Panc1 (cell line): ENCODE measurements at regions not wholly inside any gene's neighbourhood (a gene's known extent, or its start where the extent isn't known, plus 50 kb on each side); places are given as distances from the start of the nearest gene placed in this dataset.

Source experiments
- ATAC-seq: fragments of 200-7000 bp; cut with Tn5 transposase; 2 replicates; pipeline ENCODE4 v1.9.1; 2020; ENCODE audit warnings: mild to moderate bottlenecking, moderate library complexity
- BruUV-seq: library from RNA; stranded (reverse); fragments of 400-500 nt; replicated peaks from 2 replicates; lab custom pipeline; 2021; lab: Mats Ljungman, UMichigan
- CTCF ChIA-PET: fragments of 300-600 bp; sonication (Branson Sonifier 250); formaldehyde crosslinking; loops from one replicate; lab custom pipeline; 2022; ENCODE audit warnings: antibody characterized with exemption; lab: Charles Lee
- POLR2A ChIA-PET: fragments of 300-600 bp; sonication (Branson Sonifier 250); formaldehyde crosslinking; loops from one replicate; lab custom pipeline; 2022; ENCODE audit warnings: antibody characterized with exemption; lab: Charles Lee
- DNase-seq: peaks from one replicate; pipeline ENCODE4 v3.0.0-alpha.2; 2010; ENCODE audit warnings: low read depth, low spot score
- H3K27ac ChIP-seq: 2 replicates; pipeline ENCODE4 v1.5.1; 2011; ENCODE audit warnings: mild to moderate bottlenecking, low read length, inconsistent platforms
- H3K27me3 ChIP-seq: fragments of 200-500 bp; sonication (Bioruptor generic); 2 replicates; pipeline ENCODE4 v1.6.0; 2014; ENCODE audit warnings: low read length, inconsistent platforms; ENCODE audit not compliant: control insufficient read depth, insufficient read depth
- H3K36me3 ChIP-seq: fragments of 200-500 bp; sonication (Bioruptor generic); 2 replicates; pipeline ENCODE4 v1.5.1; 2014; ENCODE audit warnings: inconsistent platforms, mild to moderate bottlenecking, low read length, moderate library complexity; ENCODE audit not compliant: control insufficient read depth, insufficient read depth
- H3K4me1 ChIP-seq: 2 replicates; pipeline ENCODE4 v1.5.1; 2011; ENCODE audit warnings: inconsistent platforms, mild to moderate bottlenecking, low read length, moderate library complexity; ENCODE audit not compliant: control insufficient read depth, insufficient read depth
- H3K4me3 ChIP-seq, 2 experiments: 2 replicates each; pipeline ENCODE4 v1.5.1; 2011 to 2012; ENCODE audit warnings: low read depth in 2 of 2, low read length in 2 of 2, mild to moderate bottlenecking in 2 of 2, inconsistent platforms in 1 of 2, moderate library complexity in 1 of 2
- H3K9me3 ChIP-seq: fragments of 200-500 bp; sonication (Bioruptor generic); 2 replicates; pipeline ENCODE4 v1.5.1; 2014; ENCODE audit warnings: low read depth, mild to moderate bottlenecking, inconsistent platforms, low read length, moderate library complexity; ENCODE audit not compliant: control insufficient read depth, insufficient read depth
- CTCF ChIP-seq: fragments of 450-650 bp; IDR thresholded peaks from 2 replicates; pipeline ENCODE4 v1.5.1; 2017; ENCODE audit warnings: mild to moderate bottlenecking
- POLR2AphosphoS5 ChIP-seq: IDR thresholded peaks from 2 replicates; pipeline ENCODE4 v1.6.1; 2012; ENCODE audit warnings: mild to moderate bottlenecking, low read depth, low read length, moderate library complexity
- SIN3A ChIP-seq: IDR thresholded peaks from 2 replicates; pipeline ENCODE4 v1.6.1; 2012; ENCODE audit warnings: low read depth, mild to moderate bottlenecking, low read length, moderate library complexity, borderline replicate concordance; ENCODE audit not compliant: insufficient read depth
- TCF7L2 ChIP-seq: IDR thresholded peaks from 2 replicates; pipeline ENCODE4 v1.6.1; 2011; ENCODE audit warnings: mild to moderate bottlenecking, low read depth, low read length, inconsistent platforms
- in situ Hi-C: cut with HindIII; loops from 2 replicates; pipeline ENCODE4 v1.10.0; 2016; ENCODE audit warnings: low sequenced_read_pairs, low pct_unique_long_range_greater_than_20kb
- intact Hi-C: fragments of 100-400 bp; cut with micrococcal nuclease; formaldehyde crosslinking; loops from one replicate; pipeline ENCODE4 v1.10.0; 2022; ENCODE audit not compliant: unreplicated experiment
- TF ChIP-seq, protein P1 (sequence below), 2 experiments: IDR thresholded peaks; 2 replicates each; pipeline ENCODE4 v1.6.1; 2011 to 2012; ENCODE audit warnings: low read depth in 2 of 2, control low read depth in 1 of 2, low read length in 1 of 2, mild to moderate bottlenecking in 1 of 2, moderate library complexity in 1 of 2; ENCODE audit not compliant: insufficient read depth in 1 of 2

- CTCF ChIA-PET = no interaction called here
- no peak for DNase-seq
Measured at GRCh38 chr2:38178556-38179419, 102.8 kb upstream of the CYP1B1 start.

DNA sequence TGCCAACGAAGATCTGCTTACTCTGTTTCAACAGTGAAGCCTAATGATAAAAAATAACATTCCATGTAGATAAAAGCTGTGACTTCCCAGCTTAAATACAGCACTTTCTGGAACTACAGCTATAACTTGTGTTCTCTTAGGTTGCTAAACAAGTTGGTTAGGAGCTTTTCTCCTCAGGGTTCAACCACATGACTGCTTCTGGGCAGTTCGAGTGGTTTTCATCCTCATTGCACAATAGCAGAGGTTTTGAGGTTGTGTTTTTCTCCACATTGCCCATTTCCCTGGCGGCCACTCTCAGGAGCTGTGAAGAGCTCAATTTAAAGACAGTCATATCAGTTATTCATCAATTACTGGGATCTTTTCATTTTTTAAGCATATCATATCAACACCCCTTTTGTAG lies 102.2 kb upstream of the CYP1B1 start:
- ChIA-PET CTCF (no interaction called here), POLR2A (interaction anchor here (0.6 kb wide), 1 partner anchor 279 kb away, joined by 3 read pairs; no protein-coding TSS in a partner anchor)
- H3K27me3 ChIP-seq = no peaks in the 10 kb centered on the region
- H3K9me3 ChIP-seq = no peaks in the 10 kb centered on the region
- TF ChIP-seq POLR2AphosphoS5 (no peak), CTCF (no peak), TCF7L2 (no peak), SIN3A (no peak)
- TF ChIP-seq, protein P1, sequence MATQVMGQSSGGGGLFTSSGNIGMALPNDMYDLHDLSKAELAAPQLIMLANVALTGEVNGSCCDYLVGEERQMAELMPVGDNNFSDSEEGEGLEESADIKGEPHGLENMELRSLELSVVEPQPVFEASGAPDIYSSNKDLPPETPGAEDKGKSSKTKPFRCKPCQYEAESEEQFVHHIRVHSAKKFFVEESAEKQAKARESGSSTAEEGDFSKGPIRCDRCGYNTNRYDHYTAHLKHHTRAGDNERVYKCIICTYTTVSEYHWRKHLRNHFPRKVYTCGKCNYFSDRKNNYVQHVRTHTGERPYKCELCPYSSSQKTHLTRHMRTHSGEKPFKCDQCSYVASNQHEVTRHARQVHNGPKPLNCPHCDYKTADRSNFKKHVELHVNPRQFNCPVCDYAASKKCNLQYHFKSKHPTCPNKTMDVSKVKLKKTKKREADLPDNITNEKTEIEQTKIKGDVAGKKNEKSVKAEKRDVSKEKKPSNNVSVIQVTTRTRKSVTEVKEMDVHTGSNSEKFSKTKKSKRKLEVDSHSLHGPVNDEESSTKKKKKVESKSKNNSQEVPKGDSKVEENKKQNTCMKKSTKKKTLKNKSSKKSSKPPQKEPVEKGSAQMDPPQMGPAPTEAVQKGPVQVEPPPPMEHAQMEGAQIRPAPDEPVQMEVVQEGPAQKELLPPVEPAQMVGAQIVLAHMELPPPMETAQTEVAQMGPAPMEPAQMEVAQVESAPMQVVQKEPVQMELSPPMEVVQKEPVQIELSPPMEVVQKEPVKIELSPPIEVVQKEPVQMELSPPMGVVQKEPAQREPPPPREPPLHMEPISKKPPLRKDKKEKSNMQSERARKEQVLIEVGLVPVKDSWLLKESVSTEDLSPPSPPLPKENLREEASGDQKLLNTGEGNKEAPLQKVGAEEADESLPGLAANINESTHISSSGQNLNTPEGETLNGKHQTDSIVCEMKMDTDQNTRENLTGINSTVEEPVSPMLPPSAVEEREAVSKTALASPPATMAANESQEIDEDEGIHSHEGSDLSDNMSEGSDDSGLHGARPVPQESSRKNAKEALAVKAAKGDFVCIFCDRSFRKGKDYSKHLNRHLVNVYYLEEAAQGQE (IDR thresholded peaks at IDR 0.05; ENCODE audit: insufficient read depth in 1 of 2, low read depth in 2 of 2, low read length in 1 of 2) = no peak
- H3K36me3 ChIP-seq = no peaks in the 10 kb centered on the region
- ATAC-seq (no peak), DNase-seq (no peak)
- no peak overlapping the region for H3K4me3 ChIP-seq
- H3K27ac ChIP-seq = no peak overlapping the region
- BruUV-seq = no TSS peak
- H3K4me1 ChIP-seq = no peaks in the 10 kb centered on the region
- intact Hi-C loops = no loop called here
- in situ Hi-C loops = no loop called here

More at GRCh38 chr2:38178556-38179419, 102.8 kb upstream of the CYP1B1 start:
- BruUV-seq = no TSS peak
- H3K4me1 ChIP-seq = no peaks in the 10 kb centered on the region
- no peaks in the 10 kb centered on the region for H3K9me3 ChIP-seq
- no peaks in the 10 kb centered on the region for H3K27me3 ChIP-seq
- POLR2A ChIA-PET = interaction anchor here (0.6 kb wide), 1 partner anchor 278 kb away, joined by 3 read pairs; no protein-coding TSS in a partner anchor
- no peak for TF ChIP-seq TCF7L2
- TF ChIP-seq, protein P1 (IDR thresholded peaks at IDR 0.05; ENCODE audit: insufficient read depth in 1 of 2, low read depth in 2 of 2, low read length in 1 of 2) = no peak
- TF ChIP-seq SIN3A = no peak
- TF ChIP-seq CTCF = no peak
- no peak for TF ChIP-seq POLR2AphosphoS5
- no peak overlapping the region for H3K4me3 ChIP-seq
- ATAC-seq = no peak
- in situ Hi-C loops = no loop called here
- intact Hi-C loops = no loop called here
- H3K36me3 ChIP-seq = no peaks in the 10 kb centered on the region
- H3K27ac ChIP-seq = no peak overlapping the region
